ENCODE measurements at regions not wholly inside any gene's neighbourhood (a gene's known extent, or its start where the extent isn't known, plus 50 kb on each side); places are given as distances from the start of the nearest gene placed in this dataset.

GRCh38 chr3:168416446-168416845, 320.7 kb upstream of the GOLIM4 start:
- H3K9ac ChIP-seq (ENCODE audit: low read length), result no peak overlapping the region
- H3K27ac ChIP-seq (ENCODE audit: low read depth, low read length), result no peak overlapping the region
- Mint-ChIP-seq H3K27ac (ENCODE audit: unreplicated experiment) (no peak overlapping the region), H3K27me3 (ENCODE audit: low read depth, unreplicated experiment) (no peaks in the 10 kb centered on the region), H3K4me3 (ENCODE audit: unreplicated experiment) (no peak overlapping the region), H3K9me3 (ENCODE audit: unreplicated experiment) (no peaks in the 10 kb centered on the region), H3K36me3 (ENCODE audit: low read depth, unreplicated experiment) (no peaks in the 10 kb centered on the region), H3K4me1 (ENCODE audit: low read depth, unreplicated experiment) (peaks cover 2% of the 10 kb centered on the region)
- no peaks in the 10 kb centered on the region for H3K9me3 ChIP-seq (ENCODE audit: insufficient read depth, low read depth, low read length)
- H4K20me1 ChIP-seq (ENCODE audit: insufficient read depth, low read length), result no peaks in the 10 kb centered on the region
- no peaks in the 10 kb centered on the region for H3K27me3 ChIP-seq (ENCODE audit: insufficient read depth, low read length)
- H3K4me2 ChIP-seq (ENCODE audit: low read length), result no peak overlapping the region
- FAIRE-seq (no peak), DNase-seq (ENCODE audit: low read depth) (no peak)
- H2AFZ ChIP-seq (ENCODE audit: low read depth, low read length), result no peak overlapping the region
- no peaks in the 10 kb centered on the region for H3K4me1 ChIP-seq (ENCODE audit: insufficient read depth, low read length)
- no peak overlapping the region for H3K4me3 ChIP-seq (ENCODE audit: insufficient read depth, low read depth, low read length)
- no peaks in the 10 kb centered on the region for H3K36me3 ChIP-seq (ENCODE audit: insufficient read depth, low read length)
- TF ChIP-seq CTCF (IDR thresholded peaks at IDR 0.05; ENCODE audit: insufficient read depth, low read depth, low read length) (no peak), EZH2 (IDR thresholded peaks at IDR 0.05; ENCODE audit: insufficient read depth, low read length) (no peak)
- H3K79me2 ChIP-seq (ENCODE audit: insufficient read depth, low read length), result no peaks in the 10 kb centered on the region

- no peaks in the 10 kb centered on the region for H3K4me1 ChIP-seq (ENCODE audit: insufficient read depth, low read length)
- no peak overlapping the region for H3K27ac ChIP-seq (ENCODE audit: low read depth, low read length)
- no peaks in the 10 kb centered on the region for H3K36me3 ChIP-seq (ENCODE audit: insufficient read depth, low read length)
- H3K79me2 ChIP-seq (ENCODE audit: insufficient read depth, low read length), result no peaks in the 10 kb centered on the region
- TF ChIP-seq EZH2 (IDR thresholded peaks at IDR 0.05; ENCODE audit: insufficient read depth, low read length) (no peak), CTCF (IDR thresholded peaks at IDR 0.05; ENCODE audit: insufficient read depth, low read depth, low read length) (no peak)
- no peaks in the 10 kb centered on the region for H3K27me3 ChIP-seq (ENCODE audit: insufficient read depth, low read length)
- no peaks in the 10 kb centered on the region for H3K27me3 Mint-ChIP-seq (ENCODE audit: low read depth, unreplicated experiment)
- no peak overlapping the region for H3K27ac Mint-ChIP-seq (ENCODE audit: unreplicated experiment)
- no peak overlapping the region for H3K4me2 ChIP-seq (ENCODE audit: low read length)
- FAIRE-seq (no peak), DNase-seq (ENCODE audit: low read depth) (no peak)
- H3K9me3 ChIP-seq (ENCODE audit: insufficient read depth, low read depth, low read length), result no peaks in the 10 kb centered on the region
- H2AFZ ChIP-seq (ENCODE audit: low read depth, low read length), result no peak overlapping the region
- H3K4me3 ChIP-seq (ENCODE audit: insufficient read depth, low read depth, low read length), result no peak overlapping the region
- H3K36me3 Mint-ChIP-seq (ENCODE audit: low read depth, unreplicated experiment), result no peaks in the 10 kb centered on the region
- no peaks in the 10 kb centered on the region for H3K9me3 Mint-ChIP-seq (ENCODE audit: unreplicated experiment)
- H3K4me3 Mint-ChIP-seq (ENCODE audit: unreplicated experiment), result no peak overlapping the region
- no peak overlapping the region for H3K9ac ChIP-seq (ENCODE audit: low read length)
- no peaks in the 10 kb centered on the region for H4K20me1 ChIP-seq (ENCODE audit: insufficient read depth, low read length)
- peaks cover under 1% of the 10 kb centered on the region for H3K4me1 Mint-ChIP-seq (ENCODE audit: low read depth, unreplicated experiment)
Measured at GRCh38 chr3:168414149-168414548, 318.4 kb upstream of the GOLIM4 start.

- H3K4me3 Mint-ChIP-seq (ENCODE audit: unreplicated experiment), result no peak overlapping the region
- TF ChIP-seq EZH2 (IDR thresholded peaks at IDR 0.05; ENCODE audit: insufficient read depth, low read length) (no peak), CTCF (IDR thresholded peaks at IDR 0.05; ENCODE audit: insufficient read depth, low read depth, low read length) (no peak)
- H3K27ac Mint-ChIP-seq (ENCODE audit: unreplicated experiment), result no peak overlapping the region
- H3K4me1 ChIP-seq (ENCODE audit: insufficient read depth, low read length), result no peaks in the 10 kb centered on the region
- H4K20me1 ChIP-seq (ENCODE audit: insufficient read depth, low read length), result no peaks in the 10 kb centered on the region
- H3K27ac ChIP-seq (ENCODE audit: low read depth, low read length), result no peak overlapping the region
- H3K9me3 Mint-ChIP-seq (ENCODE audit: unreplicated experiment), result no peaks in the 10 kb centered on the region
- FAIRE-seq (no peak), DNase-seq (ENCODE audit: low read depth) (no peak)
- no peaks in the 10 kb centered on the region for H3K36me3 Mint-ChIP-seq (ENCODE audit: low read depth, unreplicated experiment)
- no peak overlapping the region for H2AFZ ChIP-seq (ENCODE audit: low read depth, low read length)
- no peaks in the 10 kb centered on the region for H3K27me3 ChIP-seq (ENCODE audit: insufficient read depth, low read length)
- H3K9ac ChIP-seq (ENCODE audit: low read length), result no peak overlapping the region
- no peaks in the 10 kb centered on the region for H3K79me2 ChIP-seq (ENCODE audit: insufficient read depth, low read length)
- no peaks in the 10 kb centered on the region for H3K9me3 ChIP-seq (ENCODE audit: insufficient read depth, low read depth, low read length)
- no peaks in the 10 kb centered on the region for H3K27me3 Mint-ChIP-seq (ENCODE audit: low read depth, unreplicated experiment)
- no peak overlapping the region for H3K4me3 ChIP-seq (ENCODE audit: insufficient read depth, low read depth, low read length)
- H3K4me1 Mint-ChIP-seq (ENCODE audit: low read depth, unreplicated experiment), result no peaks in the 10 kb centered on the region
- H3K36me3 ChIP-seq (ENCODE audit: insufficient read depth, low read length), result no peaks in the 10 kb centered on the region
- no peak overlapping the region for H3K4me2 ChIP-seq (ENCODE audit: low read length)
Measured at GRCh38 chr3:168407381-168407780, 311.7 kb upstream of the GOLIM4 start.
